ENCODE measurements at regions not wholly inside any gene's neighbourhood (a gene's known extent, or its start where the extent isn't known, plus 50 kb on each side); places are given as distances from the start of the nearest gene placed in this dataset.

GRCh38 chr4:176441594-176441993 lies 121.8 kb downstream of the SPCS3 start:
- WGBS (ENCODE audit: extremely low coverage, insufficient read length, low lambda C conversion rate), result no CpG with 5 or more reads among the region's 2 CpGs
- Histone ChIP-seq H2AK5ac (ENCODE audit: insufficient read length, low read length) (no peak overlapping the region), H3K14ac (ENCODE audit: insufficient read depth, low read length) (no peak overlapping the region), H3K4me1 (ENCODE audit: insufficient read depth, low read length) (no peaks in the 10 kb centered on the region), H2BK5ac (ENCODE audit: insufficient read length, low read length) (no peak overlapping the region), H3K79me1 (ENCODE audit: insufficient read depth, low read depth, low read length, poor library complexity, severe bottlenecking) (no peaks in the 10 kb centered on the region), H3K27ac (ENCODE audit: insufficient read length, low read depth, low read length) (no peak overlapping the region), H4K8ac (replicated peaks; ENCODE audit: insufficient read length, low read depth, low read length) (no peak overlapping the region), H3K9ac (ENCODE audit: extremely low read depth, insufficient read length, low read length) (no peak overlapping the region), H3K18ac (ENCODE audit: insufficient read length, low read depth, low read length) (no peak overlapping the region), H2BK12ac (ENCODE audit: insufficient read length, low read depth, low read length) (no peak overlapping the region), H3K9me3 (ENCODE audit: control insufficient read depth, low read depth, low read length) (no peaks in the 10 kb centered on the region), H3T11ph (ENCODE audit: low read length) (no peak overlapping the region), H3K27me3 (ENCODE audit: insufficient read depth, low read length) (no peaks in the 10 kb centered on the region), H3K4ac (ENCODE audit: low read depth, low read length) (no peak overlapping the region), H3K23me2 (ENCODE audit: insufficient read length, low read depth, low read length, poor library complexity, severe bottlenecking) (no peaks in the 10 kb centered on the region), H2BK20ac (ENCODE audit: low read depth, low read length, poor library complexity, severe bottlenecking) (no peak overlapping the region), H2BK120ac (ENCODE audit: low read depth, low read length, poor library complexity, severe bottlenecking) (no peak overlapping the region), H3K79me2 (ENCODE audit: insufficient read depth, low read length) (no peaks in the 10 kb centered on the region), H2AFZ (ENCODE audit: low read length) (no peak overlapping the region), H4K91ac (ENCODE audit: insufficient read length, low read depth, low read length) (no peak overlapping the region), H3K4me2 (ENCODE audit: insufficient read depth, insufficient read length, low read length) (no peak overlapping the region), H4K5ac (ENCODE audit: insufficient read length, low read depth, low read length) (no peak overlapping the region), H3K56ac (ENCODE audit: insufficient read length, low read depth, low read length) (no peak overlapping the region), H4K20me1 (ENCODE audit: control insufficient read depth, insufficient read depth, insufficient read length) (no peaks in the 10 kb centered on the region), H3K23ac (ENCODE audit: insufficient read length, low read depth, low read length) (no peak overlapping the region), H2BK15ac (ENCODE audit: low read depth, low read length) (no peak overlapping the region)
- H3K27ac Mint-ChIP-seq, result no peak overlapping the region; a peak in 2 of 7 replicates
- H3K36me3 Mint-ChIP-seq (ENCODE audit: insufficient read depth in 1 of 3, low read depth in 3 of 3), result no peaks in the 10 kb centered on the region
- no peak for DNase-seq
- no peaks in the 10 kb centered on the region for H3K9me3 Mint-ChIP-seq
- H3K4me1 Mint-ChIP-seq, result no peaks in the 10 kb centered on the region
- TF ChIP-seq CTCF (conservative IDR thresholded peaks at IDR 0.05), result no peak
- H3K4me3 Mint-ChIP-seq, result no peak overlapping the region
- H3K27me3 Mint-ChIP-seq (ENCODE audit: low read depth), result no peaks in the 10 kb centered on the region
